ENCODE measurements at regions not wholly inside any gene's neighbourhood (a gene's known extent, or its start where the extent isn't known, plus 50 kb on each side); places are given as distances from the start of the nearest gene placed in this dataset.

GRCh38 chr2:16939771-16940170 lies 274.1 kb upstream of the CYRIA start:
- Histone ChIP-seq H2AFZ (ENCODE audit: low read length) (no peak overlapping the region), H3T11ph (ENCODE audit: low read length) (no peak overlapping the region), H3K4ac (ENCODE audit: low read depth, low read length) (no peak overlapping the region), H4K8ac (replicated peaks; ENCODE audit: insufficient read length, low read depth, low read length) (no peak overlapping the region), H2BK20ac (ENCODE audit: low read depth, low read length, poor library complexity, severe bottlenecking) (no peak overlapping the region), H2BK120ac (ENCODE audit: low read depth, low read length, poor library complexity, severe bottlenecking) (no peak overlapping the region), H3K79me1 (ENCODE audit: insufficient read depth, low read depth, low read length, poor library complexity, severe bottlenecking) (no peaks in the 10 kb centered on the region), H2BK15ac (ENCODE audit: low read depth, low read length) (no peak overlapping the region), H4K20me1 (ENCODE audit: control insufficient read depth, insufficient read depth, insufficient read length) (no peaks in the 10 kb centered on the region), H3K9ac (ENCODE audit: extremely low read depth, insufficient read length, low read length) (no peak overlapping the region), H3K79me2 (ENCODE audit: insufficient read depth, low read length) (no peaks in the 10 kb centered on the region), H2AK5ac (ENCODE audit: insufficient read length, low read length) (no peak overlapping the region), H3K23me2 (ENCODE audit: insufficient read length, low read depth, low read length, poor library complexity, severe bottlenecking) (no peaks in the 10 kb centered on the region), H3K27me3 (ENCODE audit: insufficient read depth, low read length) (no peaks in the 10 kb centered on the region), H3K4me2 (ENCODE audit: insufficient read depth, insufficient read length, low read length) (no peak overlapping the region), H3K27ac (ENCODE audit: insufficient read length, low read depth, low read length) (no peak overlapping the region), H3K4me1 (ENCODE audit: insufficient read depth, low read length) (no peaks in the 10 kb centered on the region), H2BK12ac (ENCODE audit: insufficient read length, low read depth, low read length) (no peak overlapping the region), H3K23ac (ENCODE audit: insufficient read length, low read depth, low read length) (no peak overlapping the region), H3K56ac (ENCODE audit: insufficient read length, low read depth, low read length) (no peak overlapping the region), H4K5ac (ENCODE audit: insufficient read length, low read depth, low read length) (no peak overlapping the region), H2BK5ac (ENCODE audit: insufficient read length, low read length) (no peak overlapping the region), H3K14ac (ENCODE audit: insufficient read depth, low read length) (no peak overlapping the region), H4K91ac (ENCODE audit: insufficient read length, low read depth, low read length) (no peak overlapping the region), H3K18ac (ENCODE audit: insufficient read length, low read depth, low read length) (no peak overlapping the region), H3K9me3 (ENCODE audit: control insufficient read depth, low read depth, low read length) (no peaks in the 10 kb centered on the region)
- Mint-ChIP-seq H3K4me1 (no peaks in the 10 kb centered on the region), H3K27ac (no peak overlapping the region), H3K9me3 (no peaks in the 10 kb centered on the region), H3K27me3 (ENCODE audit: low read depth) (0 out of 2 replicates have a peak, but pooled peaks cover 2% of the 10 kb centered on the region), H3K36me3 (ENCODE audit: insufficient read depth in 1 of 3, low read depth in 3 of 3) (no peaks in the 10 kb centered on the region), H3K4me3 (no peak overlapping the region)
- no peak for TF ChIP-seq CTCF (conservative IDR thresholded peaks at IDR 0.05)
- no peak for DNase-seq
- WGBS (ENCODE audit: extremely low coverage, insufficient read length, low lambda C conversion rate) = no CpG with 5 or more reads among the region's 1 CpG

Measured in H9 (cell line).